HFF-Myc (cell line): ENCODE measurements at regions not wholly inside any gene's neighbourhood (a gene's known extent, or its start where the extent isn't known, plus 50 kb on each side); places are given as distances from the start of the nearest gene placed in this dataset.
A peak's percentile ranks its signal among the peaks of the same experiment; 100 is the strongest.
"Not testable (repeated sequence)": the region's sequence is repeated elsewhere in the genome, so short reads cannot be mapped to it uniquely, and the experiment has no call there.

Experiments
- DNase-seq: peaks from one replicate; pipeline ENCODE4 v3.0.0-alpha.2; 2011; ENCODE audit warnings: low read depth; ENCODE audit errors: extremely low read depth
- H3K4me3 ChIP-seq: replicated peaks from 2 replicates; pipeline ENCODE4 v1.5.1; 2011; ENCODE audit warnings: low read depth, mild to moderate bottlenecking, control low read depth, low read length
- TF ChIP-seq, protein P1 (sequence below): IDR thresholded peaks from 2 replicates; pipeline ENCODE4 v1.5.1; 2012; ENCODE audit warnings: mild to moderate bottlenecking, low read depth, low read length, control low read depth; ENCODE audit errors: missing control alignments

DNA sequence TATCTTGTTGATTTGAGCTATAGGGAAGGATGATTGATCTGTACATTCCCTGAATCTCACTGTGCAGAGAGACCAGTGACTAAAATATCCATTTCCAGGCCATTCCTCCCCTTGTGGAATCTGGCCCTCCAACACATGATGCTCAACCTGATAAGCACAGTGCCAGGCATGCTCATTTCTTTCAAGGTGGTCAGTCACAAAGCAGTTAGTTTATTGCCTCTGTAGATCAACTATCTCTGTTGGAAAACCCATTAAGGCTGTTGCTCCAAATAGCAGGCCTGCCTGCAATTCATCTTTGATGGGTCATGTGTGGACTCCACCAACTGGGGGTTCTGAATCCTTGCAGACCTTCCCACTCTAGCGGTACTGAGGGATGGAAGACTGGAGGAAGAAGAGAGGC is 168.6 kb upstream of the FOXK1 start:
- no peak overlapping the region for H3K4me3 ChIP-seq
- no peak for DNase-seq
- TF ChIP-seq, protein P1, sequence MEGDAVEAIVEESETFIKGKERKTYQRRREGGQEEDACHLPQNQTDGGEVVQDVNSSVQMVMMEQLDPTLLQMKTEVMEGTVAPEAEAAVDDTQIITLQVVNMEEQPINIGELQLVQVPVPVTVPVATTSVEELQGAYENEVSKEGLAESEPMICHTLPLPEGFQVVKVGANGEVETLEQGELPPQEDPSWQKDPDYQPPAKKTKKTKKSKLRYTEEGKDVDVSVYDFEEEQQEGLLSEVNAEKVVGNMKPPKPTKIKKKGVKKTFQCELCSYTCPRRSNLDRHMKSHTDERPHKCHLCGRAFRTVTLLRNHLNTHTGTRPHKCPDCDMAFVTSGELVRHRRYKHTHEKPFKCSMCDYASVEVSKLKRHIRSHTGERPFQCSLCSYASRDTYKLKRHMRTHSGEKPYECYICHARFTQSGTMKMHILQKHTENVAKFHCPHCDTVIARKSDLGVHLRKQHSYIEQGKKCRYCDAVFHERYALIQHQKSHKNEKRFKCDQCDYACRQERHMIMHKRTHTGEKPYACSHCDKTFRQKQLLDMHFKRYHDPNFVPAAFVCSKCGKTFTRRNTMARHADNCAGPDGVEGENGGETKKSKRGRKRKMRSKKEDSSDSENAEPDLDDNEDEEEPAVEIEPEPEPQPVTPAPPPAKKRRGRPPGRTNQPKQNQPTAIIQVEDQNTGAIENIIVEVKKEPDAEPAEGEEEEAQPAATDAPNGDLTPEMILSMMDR = no peak

DNA sequence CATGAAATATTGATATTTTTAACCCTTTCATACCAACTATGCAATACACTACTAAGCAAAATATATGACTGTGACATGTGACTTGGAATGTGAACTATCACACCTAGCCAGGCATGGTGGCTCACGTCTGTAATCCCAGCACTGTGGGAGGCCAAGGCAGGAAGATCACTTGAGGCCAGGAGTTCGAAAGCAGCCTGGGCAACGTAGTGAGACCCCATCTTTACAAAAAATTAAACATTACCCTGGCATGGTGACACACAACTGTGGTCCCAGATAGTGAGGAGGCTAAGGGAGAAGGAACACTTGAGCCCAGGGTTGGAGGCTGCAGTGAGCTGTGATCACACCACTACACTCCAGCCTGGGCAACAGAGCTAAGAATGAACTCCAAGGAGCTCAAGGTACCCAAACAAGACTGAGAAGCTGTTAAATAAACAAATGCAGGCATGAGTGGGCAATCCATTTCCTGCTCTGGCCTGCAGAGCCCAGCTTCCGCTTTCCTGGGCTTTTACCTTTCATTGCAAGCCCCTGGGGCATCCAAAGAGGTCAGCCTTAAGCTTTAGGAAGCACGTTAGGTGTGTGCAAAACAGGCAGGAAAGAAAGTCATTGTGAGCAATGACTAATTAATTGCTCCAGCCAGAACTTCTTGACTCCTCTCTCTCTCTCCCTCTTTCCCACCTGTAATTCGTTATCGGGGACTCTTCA is 162.1 kb upstream of the FOXK1 start:
- DNase-seq = no peak
- no peak overlapping the region for H3K4me3 ChIP-seq
- TF ChIP-seq, protein P1 = no peak

DNA sequence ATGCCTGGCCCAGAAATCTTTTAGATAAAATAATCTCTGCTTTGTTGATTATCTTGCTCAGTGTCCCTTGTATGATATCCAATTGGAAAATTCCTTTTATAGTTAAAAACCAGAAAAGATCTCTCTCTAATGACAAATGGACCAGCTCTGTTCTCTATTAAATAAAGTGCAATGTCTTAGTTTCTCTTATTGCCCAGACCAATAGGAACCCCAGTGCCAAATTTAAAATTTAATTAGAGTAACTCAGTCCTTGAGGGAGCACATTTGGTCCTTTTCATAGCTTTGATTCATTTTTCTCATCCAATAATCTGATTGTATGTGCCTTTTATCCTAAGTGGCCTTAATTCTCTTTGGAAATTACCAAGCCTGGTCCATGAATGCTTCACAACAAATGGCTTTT is 158.9 kb upstream of the FOXK1 start:
- DNase-seq = no peak
- no peak overlapping the region for H3K4me3 ChIP-seq
- TF ChIP-seq, protein P1 = no peak

DNA sequence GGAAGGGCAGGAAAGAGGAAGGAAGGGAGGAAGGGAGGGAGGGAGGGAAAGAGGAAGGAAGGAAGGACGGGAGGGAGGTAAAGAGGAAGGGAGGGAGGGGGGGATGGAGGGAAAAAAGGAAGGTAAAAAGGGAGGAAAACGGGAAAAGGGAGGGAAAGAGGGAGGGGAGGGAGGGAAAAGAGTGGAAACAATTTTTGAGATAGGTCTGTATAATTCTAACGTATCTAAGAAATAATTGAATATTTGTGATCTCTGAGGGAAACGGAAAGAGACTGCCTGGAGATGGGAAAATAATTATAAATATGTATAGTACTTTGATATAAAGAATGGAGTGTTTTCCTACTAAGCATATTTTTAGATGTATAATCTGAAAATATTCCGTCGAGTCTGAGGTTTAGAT is 158.2 kb upstream of the FOXK1 start:
- TF ChIP-seq, protein P1 = no peak
- H3K4me3 ChIP-seq = no peak overlapping the region
- DNase-seq = no peak

DNA sequence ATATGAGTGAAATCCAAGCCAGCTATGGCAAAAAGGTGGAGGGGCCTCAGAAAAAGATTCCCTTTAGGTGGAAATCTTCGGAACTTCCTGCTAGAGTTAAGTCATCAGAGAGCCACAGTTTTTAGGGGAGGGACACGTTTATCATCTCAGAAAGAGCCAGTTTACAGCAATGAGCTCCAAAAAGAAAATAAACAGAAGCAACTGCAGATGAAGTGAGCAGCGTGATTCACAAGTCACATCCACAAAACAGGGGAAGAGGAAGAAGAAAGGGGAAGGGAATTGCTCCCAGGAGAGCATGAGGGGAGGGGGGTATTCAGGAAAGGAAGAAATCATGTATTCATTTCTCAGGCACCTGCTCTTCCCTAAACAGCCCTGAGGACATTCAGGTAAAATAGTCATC is 156.2 kb upstream of the FOXK1 start:
- TF ChIP-seq, protein P1 = no peak

DNA sequence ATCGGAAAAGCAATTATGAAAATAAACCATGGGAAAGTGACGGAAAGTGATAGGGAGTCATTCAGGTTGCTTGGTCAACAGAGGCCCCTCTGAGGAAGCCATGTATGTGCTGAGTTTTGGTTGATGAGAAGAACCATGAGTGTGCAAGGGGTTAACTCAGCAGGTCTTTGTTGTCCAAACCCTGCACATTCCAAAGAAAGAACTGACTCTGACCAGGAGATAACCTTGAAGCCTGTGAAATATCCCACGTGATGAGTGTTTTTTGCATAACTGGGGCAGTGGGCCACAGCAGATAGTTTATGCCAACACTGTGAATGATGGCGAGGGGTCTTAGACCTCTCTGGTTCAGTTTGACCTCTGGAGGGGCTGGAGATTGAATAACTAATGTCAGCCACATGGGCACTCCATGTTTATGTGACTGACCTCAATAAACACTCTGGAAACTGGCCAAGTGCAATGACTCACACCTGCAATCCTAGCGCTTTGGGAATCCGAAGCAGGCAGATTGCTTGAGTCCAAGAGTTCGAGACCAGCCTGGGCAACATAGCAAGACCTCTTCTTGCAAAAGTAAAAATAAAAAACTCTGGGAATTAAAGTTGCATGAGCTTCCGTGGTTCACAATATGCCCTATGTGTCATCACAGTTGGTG is 154.0 kb upstream of the FOXK1 start:
- no peak overlapping the region for H3K4me3 ChIP-seq
- peak; percentile 0 for DNase-seq
- TF ChIP-seq, protein P1 = no peak

More for the DNA sequence above, 156.2 kb upstream of the FOXK1 start:
- no peak overlapping the region for H3K4me3 ChIP-seq
- DNase-seq = no peak

DNA sequence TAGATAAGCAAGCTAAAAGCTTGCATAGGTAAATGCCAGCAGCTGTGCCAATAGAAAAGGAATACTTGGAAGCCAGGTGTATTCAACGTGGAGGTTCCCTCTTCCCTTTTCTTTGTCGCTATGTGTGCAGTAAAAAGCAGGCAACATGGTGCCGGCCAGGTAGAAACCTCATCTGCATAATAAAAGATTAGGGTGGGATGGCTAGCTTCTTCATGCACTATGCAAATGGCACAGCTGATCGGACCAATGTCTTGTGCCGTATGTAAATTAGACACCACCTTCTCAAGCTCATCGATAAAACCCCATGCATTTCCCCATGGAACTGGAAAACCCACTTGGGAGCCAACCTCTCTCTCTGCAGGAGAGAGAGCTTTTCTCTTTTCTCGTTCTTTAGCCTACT is 150.9 kb upstream of the FOXK1 start:
- DNase-seq = no peak
- no peak overlapping the region for H3K4me3 ChIP-seq
- TF ChIP-seq, protein P1 = no peak

DNA sequence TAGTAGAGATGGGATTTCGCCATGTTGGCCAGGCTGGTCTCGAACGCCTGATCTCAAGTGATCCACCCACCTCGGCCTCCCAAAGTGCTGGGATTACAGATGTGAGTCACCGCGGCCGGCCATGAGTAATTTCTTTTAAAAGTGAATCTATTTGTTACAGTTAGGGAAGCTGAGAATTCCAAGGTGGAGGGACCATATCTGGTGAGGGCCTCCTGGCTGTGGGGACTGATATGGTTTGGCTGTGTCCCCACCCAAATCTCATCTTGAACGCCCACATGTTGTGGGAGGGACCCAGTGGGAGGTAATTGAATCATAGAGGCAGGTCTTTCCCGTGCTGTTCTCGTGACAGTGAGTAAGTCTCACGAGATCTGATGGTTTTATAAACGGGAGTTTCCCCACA is 148.8 kb upstream of the FOXK1 start:
- DNase-seq, H3K4me3 ChIP-seq: not testable (repeated sequence)
